ENCODE measurements at regions not wholly inside any gene's neighbourhood (a gene's known extent, or its start where the extent isn't known, plus 50 kb on each side); places are given as distances from the start of the nearest gene placed in this dataset.

DNA sequence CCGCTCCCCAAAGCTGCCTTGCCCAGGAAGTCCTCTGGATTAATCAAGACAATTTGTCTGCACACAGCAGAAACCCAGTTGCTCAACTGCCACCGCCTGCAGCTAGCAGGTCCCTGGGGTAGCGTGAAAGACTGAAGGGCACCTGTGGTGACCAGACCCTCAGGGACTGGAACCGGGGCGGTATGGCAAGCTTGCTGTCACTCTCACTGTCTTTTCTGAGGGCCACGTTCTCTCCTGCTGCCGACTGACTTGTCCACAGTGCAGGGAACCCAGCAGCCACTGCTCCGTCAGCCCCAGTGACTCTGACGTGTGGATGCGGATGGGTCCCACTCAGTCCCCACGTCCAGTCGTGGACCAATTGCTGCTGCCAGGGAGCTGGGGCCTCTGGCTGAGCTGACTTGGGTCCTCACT is 72.8 kb upstream of the PMEPA1 start:
- Histone ChIP-seq H3K9me2 (replicated peaks; ENCODE audit: low read length) (no peaks in the 10 kb centered on the region), H3K4me1 (ENCODE audit: insufficient read depth, low read length) (peaks cover 14% of the 10 kb centered on the region), H3K36me3 (ENCODE audit: low read depth, low read length) (no peaks in the 10 kb centered on the region), H3K4me2 (ENCODE audit: low read length) (no peak overlapping the region), H3K9me3 (ENCODE audit: low read length) (no peaks in the 10 kb centered on the region), H3F3A (ENCODE audit: low read length, unreplicated experiment) (no peaks in the 10 kb centered on the region), H3K9ac (ENCODE audit: low read length) (no peak overlapping the region), H3K27me3 (ENCODE audit: low read length) (no peaks in the 10 kb centered on the region), H2AFZ (ENCODE audit: low read length) (no peak overlapping the region), H4K20me1 (ENCODE audit: low read length) (no peaks in the 10 kb centered on the region), H3K27ac (ENCODE audit: low read length) (no peak overlapping the region), H3K4me3 (ENCODE audit: low read length) (no peak overlapping the region), H3K79me2 (ENCODE audit: low read length) (no peaks in the 10 kb centered on the region)
- no TSS peak for BruUV-seq (replicated peaks)
- TF ChIP-seq, protein P1, sequence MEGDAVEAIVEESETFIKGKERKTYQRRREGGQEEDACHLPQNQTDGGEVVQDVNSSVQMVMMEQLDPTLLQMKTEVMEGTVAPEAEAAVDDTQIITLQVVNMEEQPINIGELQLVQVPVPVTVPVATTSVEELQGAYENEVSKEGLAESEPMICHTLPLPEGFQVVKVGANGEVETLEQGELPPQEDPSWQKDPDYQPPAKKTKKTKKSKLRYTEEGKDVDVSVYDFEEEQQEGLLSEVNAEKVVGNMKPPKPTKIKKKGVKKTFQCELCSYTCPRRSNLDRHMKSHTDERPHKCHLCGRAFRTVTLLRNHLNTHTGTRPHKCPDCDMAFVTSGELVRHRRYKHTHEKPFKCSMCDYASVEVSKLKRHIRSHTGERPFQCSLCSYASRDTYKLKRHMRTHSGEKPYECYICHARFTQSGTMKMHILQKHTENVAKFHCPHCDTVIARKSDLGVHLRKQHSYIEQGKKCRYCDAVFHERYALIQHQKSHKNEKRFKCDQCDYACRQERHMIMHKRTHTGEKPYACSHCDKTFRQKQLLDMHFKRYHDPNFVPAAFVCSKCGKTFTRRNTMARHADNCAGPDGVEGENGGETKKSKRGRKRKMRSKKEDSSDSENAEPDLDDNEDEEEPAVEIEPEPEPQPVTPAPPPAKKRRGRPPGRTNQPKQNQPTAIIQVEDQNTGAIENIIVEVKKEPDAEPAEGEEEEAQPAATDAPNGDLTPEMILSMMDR (conservative IDR thresholded peaks at IDR 0.05; ENCODE audit: low read depth, low read length): no peak
- TF ChIP-seq EZH2phosphoT487 (IDR thresholded peaks at IDR 0.05; ENCODE audit: borderline replicate concordance, low read length) (no peak), EZH2 (IDR thresholded peaks at IDR 0.05; ENCODE audit: low read length, unreplicated experiment) (no peak)
- intact Hi-C loops (cut with micrococcal nuclease): no loop called here
- DNase-seq (no peak), ATAC-seq (no peak)
- ChIA-PET CTCF (no interaction called here), POLR2A (ENCODE audit: unreplicated experiment) (no interaction called here)

DNA sequence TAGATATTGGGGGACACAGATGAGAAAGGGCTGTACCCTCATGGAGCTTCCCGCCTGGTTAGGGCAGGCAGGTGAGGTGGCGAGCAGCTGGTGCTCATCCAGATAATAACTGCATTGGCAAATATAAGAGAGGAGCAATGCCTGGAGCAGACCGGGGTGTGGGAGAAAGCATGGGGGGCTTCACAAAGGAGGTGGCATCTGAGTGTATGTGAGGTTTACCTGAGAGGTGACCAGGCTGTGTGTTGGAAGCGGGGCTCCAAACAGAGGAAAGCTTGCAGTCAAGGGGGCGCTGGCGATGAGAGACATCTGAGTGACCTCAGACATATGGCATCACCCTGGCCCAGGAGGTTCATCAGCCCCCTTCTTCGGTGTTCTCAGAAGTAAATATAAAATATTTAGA is 72.1 kb upstream of the PMEPA1 start:
- TF ChIP-seq EZH2 (IDR thresholded peaks at IDR 0.05; ENCODE audit: low read length, unreplicated experiment) (no peak), EZH2phosphoT487 (IDR thresholded peaks at IDR 0.05; ENCODE audit: borderline replicate concordance, low read length) (no peak)
- TF ChIP-seq, protein P1 (conservative IDR thresholded peaks at IDR 0.05; ENCODE audit: low read depth, low read length): no peak
- no TSS peak for BruUV-seq (replicated peaks)
- Histone ChIP-seq H3K9ac (ENCODE audit: low read length) (no peak overlapping the region), H3K9me3 (ENCODE audit: low read length) (no peaks in the 10 kb centered on the region), H2AFZ (ENCODE audit: low read length) (no peak overlapping the region), H3K4me1 (ENCODE audit: insufficient read depth, low read length) (peaks cover 14% of the 10 kb centered on the region), H3K4me3 (ENCODE audit: low read length) (no peak overlapping the region), H3K79me2 (ENCODE audit: low read length) (no peaks in the 10 kb centered on the region), H3K27me3 (ENCODE audit: low read length) (no peaks in the 10 kb centered on the region), H3F3A (ENCODE audit: low read length, unreplicated experiment) (no peaks in the 10 kb centered on the region), H3K9me2 (replicated peaks; ENCODE audit: low read length) (no peaks in the 10 kb centered on the region), H3K27ac (ENCODE audit: low read length) (no peak overlapping the region), H4K20me1 (ENCODE audit: low read length) (no peaks in the 10 kb centered on the region), H3K36me3 (ENCODE audit: low read depth, low read length) (no peaks in the 10 kb centered on the region), H3K4me2 (ENCODE audit: low read length) (no peak overlapping the region)
- ATAC-seq (no peak), DNase-seq (no peak)
- POLR2A ChIA-PET (ENCODE audit: unreplicated experiment): no interaction called here
- CTCF ChIA-PET: no interaction called here
- intact Hi-C loops (cut with micrococcal nuclease): no loop called here

DNA sequence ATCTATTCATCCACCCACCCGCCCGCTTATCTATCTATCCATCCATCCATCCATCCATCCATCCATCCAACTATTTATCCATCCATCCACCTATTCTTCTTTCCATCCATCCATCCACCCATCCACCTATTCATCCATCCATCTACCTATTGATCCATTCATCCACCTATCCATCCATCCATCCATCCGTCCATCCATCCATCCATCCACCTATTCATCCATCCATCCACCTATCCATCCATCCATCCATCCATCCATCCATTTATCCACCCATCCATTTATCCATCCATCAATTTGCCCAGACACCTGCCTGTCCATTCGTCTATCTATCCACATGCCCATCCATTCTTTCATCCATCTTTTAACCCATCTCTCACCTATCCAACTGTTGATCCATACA is 71.1 kb upstream of the PMEPA1 start:
- H2AFZ ChIP-seq (ENCODE audit: low read length): no peak overlapping the region
- H3K27ac ChIP-seq (ENCODE audit: low read length): no peak overlapping the region
- intact Hi-C loops (cut with micrococcal nuclease): no loop called here
- H3K9ac ChIP-seq (ENCODE audit: low read length): no peak overlapping the region
- peaks cover 17% of the 10 kb centered on the region for H3K4me1 ChIP-seq (ENCODE audit: insufficient read depth, low read length)
- no peaks in the 10 kb centered on the region for H3F3A ChIP-seq (ENCODE audit: low read length, unreplicated experiment)
- BruUV-seq (replicated peaks): no TSS peak
- ChIA-PET CTCF (no interaction called here), POLR2A (ENCODE audit: unreplicated experiment) (no interaction called here)
- H3K9me2 ChIP-seq (replicated peaks; ENCODE audit: low read length): no peaks in the 10 kb centered on the region
- ATAC-seq (no peak), DNase-seq (no peak)
- no peak overlapping the region for H3K4me3 ChIP-seq (ENCODE audit: low read length)
- H3K36me3 ChIP-seq (ENCODE audit: low read depth, low read length): no peaks in the 10 kb centered on the region
- no peaks in the 10 kb centered on the region for H4K20me1 ChIP-seq (ENCODE audit: low read length)
- TF ChIP-seq EZH2phosphoT487 (IDR thresholded peaks at IDR 0.05; ENCODE audit: borderline replicate concordance, low read length) (no peak), EZH2 (IDR thresholded peaks at IDR 0.05; ENCODE audit: low read length, unreplicated experiment) (no peak)
- TF ChIP-seq, protein P1 (conservative IDR thresholded peaks at IDR 0.05; ENCODE audit: low read depth, low read length): no peak
- no peak overlapping the region for H3K4me2 ChIP-seq (ENCODE audit: low read length)
- H3K79me2 ChIP-seq (ENCODE audit: low read length): no peaks in the 10 kb centered on the region
- H3K27me3 ChIP-seq (ENCODE audit: low read length): no peaks in the 10 kb centered on the region
- H3K9me3 ChIP-seq (ENCODE audit: low read length): no peaks in the 10 kb centered on the region
